GM19372 (cell line): ENCODE measurements at regions not wholly inside any gene's neighbourhood (a gene's known extent, or its start where the extent isn't known, plus 50 kb on each side); places are given as distances from the start of the nearest gene placed in this dataset.
"Not testable (repeated sequence)": the region's sequence is repeated elsewhere in the genome, so short reads cannot be mapped to it uniquely, and the experiment has no call there.

Source experiments
- ATAC-seq: cut with Tn5 transposase; IDR thresholded peaks from one replicate; pipeline ENCODE4 v1.9.1; 2021; ENCODE audit warnings: mild to moderate bottlenecking, low read depth, moderate library complexity; ENCODE audit not compliant: unreplicated experiment

DNA sequence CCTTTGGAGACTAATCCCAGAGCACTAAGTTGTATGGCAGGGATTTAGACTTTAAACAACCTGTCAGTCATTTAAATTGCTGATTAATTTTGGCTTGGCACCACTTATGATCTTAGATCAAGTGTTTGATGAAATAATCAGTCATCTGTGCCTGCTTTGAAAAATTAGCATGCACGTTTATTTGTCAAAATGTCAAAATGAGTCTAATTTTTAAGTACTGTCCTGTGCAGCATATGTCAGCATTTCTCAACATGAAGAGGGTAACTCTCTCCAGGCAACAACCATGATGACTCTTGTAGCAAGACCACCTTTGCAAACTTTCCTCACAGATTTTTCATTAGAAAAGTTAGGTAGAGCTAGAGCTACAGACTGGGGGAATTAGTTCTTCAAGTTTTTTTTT, 155.7 kb upstream of the GJE1 start:
- ATAC-seq, result no peak

DNA sequence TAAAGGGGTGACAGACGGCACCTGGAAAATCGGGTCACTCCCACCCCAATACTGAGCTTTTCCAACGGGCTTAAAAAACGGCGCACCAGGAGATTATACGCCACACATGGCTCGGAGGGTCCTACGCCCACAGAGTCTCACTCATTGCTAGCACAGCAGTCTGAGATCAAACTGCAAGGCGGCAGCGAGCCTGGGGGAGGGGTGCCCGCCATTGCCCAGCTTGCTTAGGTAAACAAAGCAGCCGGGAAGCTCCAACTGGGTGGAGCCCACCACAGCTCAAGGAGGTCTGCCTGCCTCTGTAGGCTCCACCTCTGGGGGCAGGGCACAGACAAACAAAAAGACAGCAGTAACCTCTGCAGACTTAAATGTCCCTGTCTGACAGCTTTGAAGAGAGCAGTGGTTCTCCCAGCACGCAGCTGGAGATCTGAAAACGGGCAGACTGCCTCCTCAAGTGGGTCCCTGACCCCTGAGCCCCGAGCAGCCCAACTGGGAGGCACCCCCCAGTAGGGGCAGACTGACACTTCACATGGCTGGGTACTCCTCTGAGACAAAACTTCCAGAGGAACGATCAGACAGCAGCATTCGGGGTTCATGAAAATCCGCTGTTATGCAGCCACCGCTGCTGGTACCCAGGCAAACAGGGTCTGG, 162.8 kb upstream of the GJE1 start:
- not testable (repeated sequence) for ATAC-seq

DNA sequence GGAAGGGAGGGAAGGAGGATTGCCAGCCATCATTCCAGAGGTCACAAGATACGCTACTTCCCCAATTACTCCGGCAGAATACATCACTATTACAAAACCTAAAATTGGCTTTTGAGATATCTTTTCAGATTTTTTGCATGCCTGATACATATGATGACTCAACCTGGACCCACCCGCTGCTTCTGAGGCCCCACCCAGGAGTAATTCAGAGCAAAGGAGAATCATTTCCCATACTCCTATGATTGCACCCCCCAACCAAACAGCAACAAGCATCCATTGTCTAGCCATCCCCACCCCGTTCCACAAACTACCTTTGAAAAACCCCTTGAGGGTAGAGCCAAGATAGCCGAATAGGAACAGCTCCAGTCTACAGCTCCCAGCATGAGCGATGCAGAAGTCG, 163.5 kb upstream of the GJE1 start:
- no peak for ATAC-seq

DNA sequence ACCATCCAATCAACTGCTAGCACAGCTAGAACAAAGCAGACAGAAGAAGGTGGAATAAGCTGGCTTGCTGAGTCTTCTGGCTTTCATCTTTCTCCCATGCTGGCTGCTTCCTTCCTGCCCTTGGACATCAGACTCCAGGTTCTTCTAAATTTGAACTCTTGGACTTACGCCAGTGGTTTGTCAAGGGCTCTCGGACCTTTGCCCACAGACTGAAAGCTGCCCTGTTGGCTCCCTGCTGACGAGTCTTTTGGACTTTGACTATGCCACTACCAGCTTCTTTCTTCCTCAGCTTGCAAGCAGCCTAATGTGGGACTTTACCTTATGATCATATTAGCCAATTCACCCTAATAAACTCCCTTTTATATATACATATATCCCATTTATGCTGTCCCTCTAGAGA, 164.1 kb upstream of the GJE1 start:
- no peak for ATAC-seq

DNA sequence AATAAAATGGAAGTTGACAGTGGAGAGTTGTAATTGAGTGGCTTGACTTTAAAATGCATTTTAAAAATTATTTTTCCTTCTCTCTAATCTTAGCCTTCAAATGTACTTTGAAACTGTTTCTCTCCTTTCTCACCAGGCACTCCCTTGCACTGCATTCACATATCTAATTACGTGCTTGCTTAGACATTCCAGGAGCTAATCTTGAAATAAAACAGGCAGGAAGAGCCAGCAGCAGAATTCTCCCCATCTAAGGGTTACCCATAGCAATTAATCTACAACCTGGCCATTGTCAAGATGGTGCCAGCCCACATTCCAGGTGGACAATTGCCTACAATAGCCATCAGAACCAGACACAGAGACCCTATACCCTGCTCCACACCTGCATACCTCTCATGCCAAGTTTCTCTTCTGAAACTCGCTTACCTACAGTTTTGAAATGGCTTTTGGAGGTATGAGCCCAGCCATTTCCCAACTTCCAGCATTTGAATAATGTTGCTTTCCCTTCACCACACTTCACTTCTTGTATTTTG, 167.6 kb upstream of the GJE1 start:
- no peak for ATAC-seq

DNA sequence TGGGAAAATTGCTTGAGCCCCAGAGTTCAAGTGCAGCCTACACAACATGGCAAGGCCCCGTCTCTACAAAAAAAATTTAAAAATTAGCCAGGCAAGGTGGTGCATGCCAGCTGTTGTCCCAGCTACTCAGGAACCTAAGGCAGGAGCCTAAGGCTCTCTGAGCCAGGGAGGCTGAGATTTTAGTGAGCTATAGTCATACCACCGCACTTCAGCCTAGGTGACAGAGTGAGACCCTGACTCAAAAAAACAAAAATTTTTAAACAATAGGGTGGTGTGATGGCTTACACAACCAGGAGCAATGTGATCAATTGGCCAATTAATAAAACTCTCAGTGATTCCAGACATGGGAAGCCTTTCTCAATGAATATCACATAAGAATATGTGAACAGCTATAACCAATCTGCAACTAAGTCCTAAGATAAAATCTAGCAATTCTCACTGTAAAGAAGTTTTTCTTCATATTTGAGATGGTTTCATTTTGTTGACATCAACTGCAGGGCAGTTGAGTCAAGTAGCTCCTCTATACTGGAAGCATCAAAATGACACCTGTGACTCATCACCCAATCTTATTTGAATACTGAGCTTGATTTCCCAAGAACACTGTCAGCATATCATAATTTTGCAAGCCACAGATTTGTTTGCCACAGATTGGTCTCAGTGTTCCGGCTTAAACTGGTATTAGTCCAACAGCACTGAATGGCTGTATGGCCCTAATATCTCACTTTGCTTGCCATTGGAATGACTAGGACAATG, 169.0 kb upstream of the GJE1 start:
- no peak for ATAC-seq

DNA sequence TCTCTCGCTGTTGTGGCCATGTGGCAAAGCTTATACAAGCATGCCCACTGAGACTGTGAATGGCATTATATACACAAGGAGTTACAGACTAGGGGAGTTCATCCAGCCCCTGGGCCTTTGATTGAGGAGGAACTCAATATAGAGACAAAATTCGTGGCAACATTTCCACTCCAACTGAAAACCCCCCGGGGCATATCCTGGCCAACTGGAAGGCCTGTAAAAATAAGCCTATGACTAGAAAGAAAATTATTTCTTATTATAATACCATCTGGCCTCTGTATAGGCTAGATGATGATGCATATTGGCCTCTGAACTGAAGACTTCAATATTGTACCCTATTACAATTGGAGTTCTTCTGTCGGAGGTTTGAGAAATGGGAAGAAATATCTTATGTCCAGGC, 175.5 kb upstream of the GJE1 start:
- no peak for ATAC-seq

DNA sequence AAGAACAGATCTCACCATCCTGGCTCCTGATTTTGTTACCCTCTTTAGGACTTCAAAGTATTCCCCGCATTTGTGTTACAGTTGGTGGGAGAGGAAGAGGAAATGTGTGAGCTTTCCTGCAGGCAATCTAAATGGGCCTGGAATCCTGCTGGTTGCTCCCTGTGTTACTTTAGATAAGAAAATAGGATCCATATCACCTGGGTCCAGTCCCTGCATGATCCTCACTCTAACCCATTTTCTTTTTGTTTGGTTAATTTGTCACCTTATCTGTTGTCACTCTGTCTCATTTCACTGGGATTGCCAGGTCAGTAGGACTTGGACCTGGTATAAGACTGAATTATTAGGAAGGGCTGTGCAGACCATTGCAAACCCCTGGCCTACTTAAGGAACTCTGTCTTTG, 175.9 kb upstream of the GJE1 start:
- no peak for ATAC-seq

DNA sequence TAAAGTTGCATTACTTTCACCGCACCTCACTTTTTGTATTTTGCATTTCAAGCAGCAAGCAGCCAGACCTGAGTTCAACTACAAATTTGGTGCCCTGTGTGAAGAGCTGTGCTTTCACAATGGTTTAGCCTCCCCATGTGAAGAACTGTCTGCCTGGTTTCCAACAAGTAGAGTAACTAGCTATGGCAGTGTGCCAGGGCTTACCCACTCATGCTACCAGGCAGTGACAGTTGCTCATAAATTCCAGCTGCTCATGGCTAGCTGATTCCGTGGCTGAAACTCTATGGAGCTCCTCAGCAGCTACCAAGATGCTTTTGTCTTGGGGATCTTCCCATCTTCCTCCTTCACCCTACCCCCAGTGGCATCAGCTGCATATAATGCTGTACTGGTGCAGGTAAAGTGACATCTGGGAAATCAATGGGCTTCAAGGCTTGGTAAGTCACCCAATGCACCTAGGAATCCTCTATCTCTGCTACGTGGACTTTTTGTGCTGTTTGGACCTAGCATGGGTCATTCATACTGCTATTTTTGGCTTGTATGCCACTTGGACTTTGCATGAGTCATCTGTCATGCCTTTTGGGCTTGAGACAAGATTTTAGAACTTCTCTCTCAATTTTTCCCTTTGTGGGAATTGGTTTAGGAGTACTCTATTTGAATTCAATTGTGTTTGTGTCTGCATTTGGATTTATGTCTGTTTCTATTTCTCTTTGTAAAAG, 176.5 kb upstream of the GJE1 start:
- no peak for ATAC-seq

DNA sequence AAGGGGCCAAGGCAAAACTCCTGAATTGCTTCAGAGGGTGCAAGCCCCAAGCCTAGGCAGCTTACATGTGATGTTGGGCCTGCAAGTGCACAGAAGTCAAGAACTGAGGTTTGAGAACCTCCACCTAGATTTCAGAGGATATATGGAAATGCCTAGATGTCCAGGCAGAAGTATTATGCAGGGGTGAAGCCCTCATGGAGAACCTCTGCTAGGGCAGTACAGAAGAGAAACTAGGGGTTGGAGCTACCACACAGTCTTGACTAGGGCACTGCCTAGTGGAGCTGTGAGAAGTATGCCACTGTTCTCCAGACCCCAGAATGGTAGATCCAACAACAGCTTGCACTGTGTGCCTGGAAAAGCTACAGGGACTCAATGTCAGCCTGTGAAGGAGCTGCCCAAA, 179.7 kb upstream of the GJE1 start:
- no peak for ATAC-seq

DNA sequence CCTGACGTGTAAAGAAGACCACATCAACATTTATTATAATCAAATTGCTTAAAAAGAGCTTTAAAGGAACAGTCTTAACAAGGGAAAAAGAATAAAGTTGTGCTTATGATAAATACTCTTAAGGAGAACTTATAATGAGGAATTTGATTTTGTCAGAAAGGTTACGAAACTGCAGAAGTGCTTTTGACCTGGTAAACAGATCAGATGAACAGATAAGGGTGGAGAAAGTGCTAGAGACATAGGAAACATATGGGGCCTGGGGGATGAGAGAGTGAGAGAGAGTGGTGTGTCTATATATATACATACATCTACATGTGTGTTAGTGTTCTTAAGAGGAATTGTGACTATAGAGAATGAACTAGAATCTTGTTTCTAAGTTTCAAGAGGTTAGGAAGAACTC, 186.2 kb upstream of the GJE1 start:
- no peak for ATAC-seq

DNA sequence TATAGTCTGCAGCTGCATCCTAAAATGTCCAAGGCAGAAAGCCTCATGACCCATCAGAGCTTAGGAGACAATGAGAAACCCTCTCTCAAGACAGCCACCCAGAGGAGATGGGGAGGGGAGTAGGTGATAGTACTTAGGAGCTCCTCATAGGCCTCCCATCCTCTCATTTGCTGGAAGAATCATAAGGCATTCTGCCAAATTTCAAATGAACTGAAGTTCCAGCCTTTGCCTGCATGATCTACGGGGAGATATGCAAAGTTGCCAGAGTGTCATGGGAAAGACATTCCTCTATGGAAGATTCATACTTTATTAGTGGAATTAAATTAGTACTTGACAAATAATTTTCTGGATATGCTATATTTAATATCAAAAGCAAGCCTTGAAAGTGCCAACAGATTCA, 194.1 kb upstream of the GJE1 start:
- no peak for ATAC-seq

DNA sequence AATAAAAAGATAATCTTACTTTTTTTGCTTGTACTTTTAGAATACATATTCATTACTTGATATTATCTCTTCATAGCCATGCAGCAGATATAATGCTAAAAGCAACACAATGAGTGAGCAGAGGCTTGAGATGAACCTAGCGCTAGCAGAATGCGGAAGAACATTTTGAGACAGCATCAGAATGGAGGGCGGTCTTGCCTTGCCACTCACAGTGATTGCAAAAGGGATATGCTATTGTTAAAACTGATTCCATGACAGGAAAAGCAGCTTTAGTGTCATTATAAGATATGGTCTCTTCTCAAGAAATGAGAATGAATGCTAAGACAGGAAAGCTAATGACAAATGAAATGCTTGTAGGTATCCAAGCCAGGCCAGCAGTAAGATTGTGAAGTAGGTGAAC, 200.0 kb upstream of the GJE1 start:
- no peak for ATAC-seq

DNA sequence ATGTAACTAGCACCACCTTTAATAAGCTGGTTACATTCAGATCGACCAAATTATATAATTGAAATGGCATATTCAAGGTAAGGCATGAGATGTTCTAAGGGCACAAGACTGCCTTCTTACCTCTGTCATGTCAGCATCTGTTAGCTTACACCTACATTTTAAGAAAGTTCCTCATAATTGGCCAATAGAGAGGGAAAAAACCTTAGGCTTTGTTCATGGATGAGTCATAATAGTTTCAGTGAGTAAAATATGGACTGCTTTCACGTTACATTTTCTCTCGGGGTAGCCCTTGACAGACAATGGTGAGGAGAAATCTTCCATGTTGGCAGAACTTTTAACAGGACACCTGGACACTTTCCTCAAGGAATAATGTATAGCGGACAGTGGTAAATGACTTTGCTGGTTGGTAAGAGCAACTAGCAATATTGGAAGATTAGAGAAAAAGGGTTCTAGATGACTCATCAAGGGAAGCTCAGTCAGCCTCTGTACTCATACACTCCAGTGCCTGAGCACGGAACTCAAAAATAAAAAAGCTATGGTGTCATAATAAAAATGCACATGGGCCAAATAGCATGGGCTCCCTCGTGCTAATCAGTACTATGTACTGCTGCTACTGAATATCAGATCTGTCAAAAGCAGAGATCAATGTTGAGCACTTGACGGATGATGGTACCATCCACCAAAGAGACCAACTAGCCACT, 206.4 kb upstream of the GJE1 start:
- ATAC-seq, result not testable (repeated sequence)

DNA sequence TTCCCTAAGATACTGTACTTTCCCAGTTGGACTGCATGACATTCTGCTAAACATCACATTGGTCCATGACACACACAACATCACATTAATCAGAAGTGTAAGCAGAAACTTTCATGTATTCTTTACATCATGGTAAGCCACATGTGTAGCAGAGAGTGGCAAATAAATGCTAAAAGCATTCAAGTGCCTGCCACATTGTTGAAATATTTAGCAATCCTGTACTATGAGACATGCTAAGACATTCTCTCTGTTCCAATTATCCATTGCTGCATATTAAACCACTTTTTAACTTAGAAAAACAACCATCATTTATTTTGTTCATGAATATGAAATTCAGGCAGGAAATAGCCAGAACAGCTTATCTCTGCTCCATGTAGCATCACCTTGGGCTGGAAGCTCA, 207.7 kb upstream of the GJE1 start:
- ATAC-seq, result no peak

DNA sequence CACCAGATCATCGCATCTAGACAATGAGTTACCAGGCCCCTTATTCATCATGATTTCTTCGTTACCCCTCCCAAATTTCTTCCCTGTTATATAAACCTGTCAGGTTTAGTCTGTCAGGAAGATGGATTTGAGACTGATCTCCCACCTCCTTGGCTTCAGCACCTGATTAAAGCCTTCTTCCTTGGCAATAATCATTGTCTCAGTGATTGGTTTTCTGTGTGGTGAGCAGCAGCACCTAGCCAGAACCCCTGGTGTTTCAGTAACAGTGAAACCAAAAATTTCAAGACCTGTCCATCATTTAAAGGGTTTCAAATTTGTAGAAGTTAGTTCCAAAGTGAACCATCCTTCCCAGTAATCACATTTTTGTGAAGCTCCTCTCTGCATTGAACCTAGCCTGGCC, 209.8 kb upstream of the GJE1 start:
- ATAC-seq, result no peak

DNA sequence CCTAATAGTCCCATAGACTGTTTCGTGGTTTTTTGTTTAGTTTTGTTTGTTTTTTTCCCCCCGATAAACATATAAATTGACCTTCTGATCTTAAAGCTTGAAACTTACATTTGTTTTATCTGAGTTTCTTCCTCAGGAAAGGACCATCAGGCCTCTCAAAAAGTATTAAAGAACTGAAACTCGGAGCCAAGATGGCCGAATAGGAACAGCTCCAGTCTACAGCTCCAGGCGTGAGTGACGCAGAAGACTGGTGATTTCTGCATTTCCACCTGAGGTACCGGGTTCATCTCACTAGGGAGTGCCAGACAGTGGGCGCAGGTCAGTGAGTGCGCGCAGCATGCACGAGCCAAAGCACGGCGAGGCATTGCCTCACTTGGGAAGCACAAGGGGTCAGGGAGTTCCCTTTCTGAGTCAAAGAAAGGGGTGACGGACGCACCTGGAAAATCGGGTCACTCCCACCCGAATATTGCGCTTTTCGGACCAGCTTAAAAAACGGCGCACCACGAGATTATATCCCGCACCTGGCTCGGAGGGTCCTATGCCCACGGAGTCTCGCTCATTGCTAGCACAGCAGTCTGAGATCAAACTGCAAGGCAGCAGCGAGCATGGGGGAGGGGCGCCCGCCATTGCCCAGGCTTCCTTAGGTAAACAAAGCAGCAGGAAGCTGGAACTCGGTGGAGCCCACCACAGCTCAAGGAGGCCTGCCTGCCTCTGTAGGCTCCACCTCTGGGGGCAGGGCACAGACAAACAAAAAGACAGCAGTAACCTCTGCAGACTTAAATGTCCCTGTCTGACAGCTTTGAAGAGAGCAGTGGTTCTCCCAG, 215.8 kb upstream of the GJE1 start:
- not testable (repeated sequence) for ATAC-seq

DNA sequence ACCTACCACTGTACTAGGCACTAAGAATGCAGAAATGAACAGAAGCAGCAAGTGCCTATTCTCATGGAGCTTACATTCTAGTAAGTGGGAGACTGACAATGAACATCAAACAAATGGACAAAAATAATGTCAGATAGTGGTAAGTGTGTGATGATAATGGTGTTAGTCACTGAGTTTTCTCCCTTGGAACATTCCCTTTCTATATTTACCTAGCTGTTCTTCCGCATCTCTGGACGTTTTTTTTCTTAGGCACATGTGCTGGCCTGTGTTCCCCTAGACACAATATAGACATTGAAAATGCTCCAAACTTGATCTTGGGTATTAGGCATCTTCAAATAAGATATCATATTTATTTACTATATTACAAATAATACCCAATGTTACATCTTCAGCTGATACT, 218.1 kb upstream of the GJE1 start:
- ATAC-seq, result no peak

DNA sequence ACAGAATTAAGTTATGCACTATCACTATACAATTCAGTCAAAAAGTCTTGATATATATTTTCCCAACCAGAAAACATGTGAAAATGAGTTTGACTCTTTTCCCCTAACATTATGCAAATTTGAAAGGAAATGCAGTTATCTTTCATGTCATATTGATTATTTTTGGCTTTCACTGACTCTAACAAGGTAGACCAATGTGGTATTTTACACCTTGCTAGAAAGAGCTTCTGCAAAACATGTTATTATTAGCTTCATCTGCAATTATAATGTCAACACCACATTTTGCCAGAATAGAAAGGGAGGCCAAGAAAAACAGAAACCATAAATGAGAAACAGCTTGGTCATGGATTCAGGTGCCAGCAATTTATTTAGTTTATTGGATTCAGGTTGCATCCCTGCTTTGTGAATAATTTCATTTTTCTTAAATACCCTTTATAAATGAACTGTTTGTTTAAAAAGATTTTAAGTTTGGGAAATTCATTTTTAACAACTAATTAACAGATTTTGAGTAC, 226.1 kb upstream of the GJE1 start:
- ATAC-seq, result no peak

DNA sequence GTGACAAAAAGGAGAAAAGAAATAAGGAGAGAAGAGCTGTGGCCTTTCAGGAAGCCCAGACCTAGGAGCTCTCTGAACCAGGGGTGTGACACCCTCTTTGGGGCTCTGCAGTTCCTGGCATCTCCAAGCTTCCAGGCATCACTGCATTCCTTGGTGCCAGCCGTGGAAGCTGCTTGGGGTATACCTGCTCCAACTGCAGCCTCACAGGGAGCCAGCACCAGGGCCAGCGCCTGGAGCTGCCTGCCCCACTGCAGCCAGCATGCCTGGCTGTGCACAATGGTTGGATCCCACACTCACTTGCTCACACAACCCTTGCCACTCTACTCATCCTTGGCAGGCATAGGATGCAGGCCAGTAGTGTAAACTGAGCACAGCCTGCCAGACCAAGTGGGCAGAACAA, 242.1 kb upstream of the GJE1 start:
- ATAC-seq, result no peak
